ENCODE measurements at regions not wholly inside any gene's neighbourhood (a gene's known extent, or its start where the extent isn't known, plus 50 kb on each side); places are given as distances from the start of the nearest gene placed in this dataset.

- no peak for TF ChIP-seq EZH2 (IDR thresholded peaks at IDR 0.05; ENCODE audit: borderline replicate concordance)
- no peak for TF ChIP-seq CTCF (IDR thresholded peaks at IDR 0.05; ENCODE audit: poor library complexity)
- no peak for TF ChIP-seq EZH2phosphoT487 (IDR thresholded peaks at IDR 0.05; ENCODE audit: low read depth, severe bottlenecking, unreplicated experiment)
- Histone ChIP-seq H3K4me1 (ENCODE audit: insufficient read depth) (peaks cover 17% of the 10 kb centered on the region), H3K9me3 (ENCODE audit: low read depth) (no peaks in the 10 kb centered on the region), H3K27me3 (no peaks in the 10 kb centered on the region), H4K20me1 (ENCODE audit: insufficient read depth, poor library complexity, severe bottlenecking) (no peaks in the 10 kb centered on the region), H3K36me3 (replicated peaks; ENCODE audit: insufficient read depth, low read depth) (no peaks in the 10 kb centered on the region), H3K4me3 (no peak overlapping the region), H3K4me2 (no peak overlapping the region), H3K9me2 (replicated peaks; ENCODE audit: insufficient read depth) (no peaks in the 10 kb centered on the region), H3K79me2 (no peaks in the 10 kb centered on the region), H2AFZ (no peak overlapping the region), H3K27ac (no peak overlapping the region)
- 86% methylated on average over 4 of the region's 4 CpGs for WGBS (ENCODE audit: low lambda C conversion rate, missing lambda C conversion rate)
- no peak for DNase-seq (ENCODE audit: low spot score)
Observed at GRCh38 chr13:23955064-23955463, 57.8 kb upstream of the C1QTNF9B start.

GRCh38 chr13:23956106-23956505, 58.8 kb upstream of the C1QTNF9B start:
- peak overlapping the region; percentile 34 for H2AFZ ChIP-seq
- DNase-seq (ENCODE audit: low spot score): peak; percentile 63

DNA sequence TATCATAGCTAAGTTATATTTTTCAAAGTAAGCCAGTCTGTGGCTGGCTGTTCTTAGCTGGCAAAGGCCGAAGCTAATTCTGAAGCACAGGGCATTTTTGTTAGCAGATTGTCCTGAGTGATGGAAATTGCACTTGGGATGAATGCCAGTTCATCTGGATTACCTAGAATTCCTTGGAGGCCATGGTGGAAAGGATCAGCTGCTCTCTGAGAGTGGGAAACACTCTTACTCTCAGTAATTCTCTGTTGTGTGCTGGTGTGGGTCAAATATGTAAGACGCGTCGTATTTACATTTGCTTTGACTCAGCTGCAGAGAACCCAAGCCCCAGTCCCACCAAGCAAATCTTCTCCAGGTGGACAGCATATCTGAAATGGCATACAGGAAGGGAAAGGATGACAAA, 60.7 kb upstream of the C1QTNF9B start:
- Histone ChIP-seq H3K4me3 (no peak overlapping the region), H3K36me3 (replicated peaks; ENCODE audit: insufficient read depth, low read depth) (no peaks in the 10 kb centered on the region), H2AFZ (no peak overlapping the region), H3K9me2 (replicated peaks; ENCODE audit: insufficient read depth) (no peaks in the 10 kb centered on the region), H3K79me2 (no peaks in the 10 kb centered on the region), H3K27ac (no peak overlapping the region), H4K20me1 (ENCODE audit: insufficient read depth, poor library complexity, severe bottlenecking) (no peaks in the 10 kb centered on the region), H3K27me3 (no peaks in the 10 kb centered on the region), H3K9me3 (ENCODE audit: low read depth) (no peaks in the 10 kb centered on the region), H3K4me1 (ENCODE audit: insufficient read depth) (peaks cover 17% of the 10 kb centered on the region), H3K4me2 (no peak overlapping the region)
- no peak for DNase-seq (ENCODE audit: low spot score)
- TF ChIP-seq EZH2 (IDR thresholded peaks at IDR 0.05; ENCODE audit: borderline replicate concordance): no peak
- no peak for TF ChIP-seq CTCF (IDR thresholded peaks at IDR 0.05; ENCODE audit: poor library complexity)
- no peak for TF ChIP-seq EZH2phosphoT487 (IDR thresholded peaks at IDR 0.05; ENCODE audit: low read depth, severe bottlenecking, unreplicated experiment)
- 66% methylated on average over 4 of the region's 4 CpGs for WGBS (ENCODE audit: low lambda C conversion rate, missing lambda C conversion rate)

More at GRCh38 chr13:23956106-23956505, 58.8 kb upstream of the C1QTNF9B start:
- H3K4me2 ChIP-seq: peak overlapping the region; percentile 38
- H3K9me2 ChIP-seq (replicated peaks; ENCODE audit: insufficient read depth): no peaks in the 10 kb centered on the region
- H4K20me1 ChIP-seq (ENCODE audit: insufficient read depth, poor library complexity, severe bottlenecking): no peaks in the 10 kb centered on the region
- H3K79me2 ChIP-seq: no peaks in the 10 kb centered on the region
- no peaks in the 10 kb centered on the region for H3K36me3 ChIP-seq (replicated peaks; ENCODE audit: insufficient read depth, low read depth)
- no peak overlapping the region for H3K4me3 ChIP-seq
- WGBS (ENCODE audit: low lambda C conversion rate, missing lambda C conversion rate): 47% methylated on average over 4 of the region's 4 CpGs
- TF ChIP-seq CTCF (IDR thresholded peaks at IDR 0.05; ENCODE audit: poor library complexity): no peak
- no peak for TF ChIP-seq EZH2 (IDR thresholded peaks at IDR 0.05; ENCODE audit: borderline replicate concordance)
- TF ChIP-seq EZH2phosphoT487 (IDR thresholded peaks at IDR 0.05; ENCODE audit: low read depth, severe bottlenecking, unreplicated experiment): no peak
- no peaks in the 10 kb centered on the region for H3K9me3 ChIP-seq (ENCODE audit: low read depth)
- H3K4me1 ChIP-seq (ENCODE audit: insufficient read depth): peaks cover 17% of the 10 kb centered on the region
- no peaks in the 10 kb centered on the region for H3K27me3 ChIP-seq
- H3K27ac ChIP-seq: peak overlapping the region; percentile 82

All from hepatocyte (in vitro differentiated cells).